ENCODE measurements at regions not wholly inside any gene's neighbourhood (a gene's known extent, or its start where the extent isn't known, plus 50 kb on each side); places are given as distances from the start of the nearest gene placed in this dataset.

- TF ChIP-seq ZNF674 (CRISPR knock-in tag; IDR thresholded peaks at IDR 0.05; ENCODE audit: low read depth) (no peak), ZBTB1 (CRISPR knock-in tag; IDR thresholded peaks at IDR 0.05; ENCODE audit: borderline replicate concordance) (no peak), SP1 (IDR thresholded peaks at IDR 0.05) (no peak), SP1 (CRISPR knock-in tag; IDR thresholded peaks at IDR 0.05) (no peak), ZNF318 (CRISPR knock-in tag; IDR thresholded peaks at IDR 0.05) (no peak), ZNF136 (CRISPR knock-in tag; IDR thresholded peaks at IDR 0.05; ENCODE audit: low read depth) (no peak), DPF2 (CRISPR knock-in tag; IDR thresholded peaks at IDR 0.05; ENCODE audit: borderline replicate concordance, low read depth) (no peak)
Observed at GRCh38 chr14:22311636-22312035, 277.4 kb downstream of the DAD1 start.

Data from HepG2 (cell line).